HepG2 (cell line): ENCODE measurements at regions not wholly inside any gene's neighbourhood (a gene's known extent, or its start where the extent isn't known, plus 50 kb on each side); places are given as distances from the start of the nearest gene placed in this dataset.

ENCODE experiments used
- CTCF ChIP-seq: sonication (generic); formaldehyde crosslinking; IDR thresholded peaks from 2 replicates; pipeline ENCODE4 v1.5.0; 2020; ENCODE audit warnings: mild to moderate bottlenecking, missing genetic modification reagents, moderate library complexity
- IRF9 ChIP-seq: sonication (generic); formaldehyde crosslinking; IDR thresholded peaks from 2 replicates; pipeline ENCODE4 v1.8.0; 2022; ENCODE audit warnings: missing genetic modification reagents, mild to moderate bottlenecking, borderline replicate concordance
- PBX2 ChIP-seq: IDR thresholded peaks from 2 replicates; pipeline ENCODE4 v1.6.1; 2016; ENCODE audit warnings: control low read depth
- POLR2AphosphoS5 ChIP-seq: IDR thresholded peaks from 2 replicates; pipeline ENCODE4 v1.6.1; 2012; ENCODE audit warnings: low read depth, low read length
- RFXANK ChIP-seq: IDR thresholded peaks from 2 replicates; pipeline ENCODE4 v1.6.1; 2016
- ZFP62 ChIP-seq: sonication (generic); formaldehyde crosslinking; IDR thresholded peaks from 2 replicates; pipeline ENCODE4 v1.4.0; 2020; ENCODE audit warnings: missing genetic modification reagents
- ZFP90 ChIP-seq: sonication (generic); formaldehyde crosslinking; IDR thresholded peaks from 2 replicates; pipeline ENCODE4 v1.8.0; 2022; ENCODE audit warnings: missing genetic modification reagents, mild to moderate bottlenecking, inconsistent platforms, borderline replicate concordance

GRCh38 chr14:104450811-104451401 is 128.7 kb upstream of the C14orf180 start:
- TF ChIP-seq CTCF (CRISPR knock-in tag) (no peak), ZFP90 (no peak), POLR2AphosphoS5 (no peak), IRF9 (CRISPR knock-in tag) (no peak), ZFP62 (CRISPR knock-in tag) (no peak), PBX2 (CRISPR knock-in tag) (no peak), RFXANK (CRISPR knock-in tag) (no peak)
